CD4-positive, alpha-beta T cell treated with Interleukin-6 at 100 ng/mL for 8 hours (primary cell): ENCODE measurements at regions not wholly inside any gene's neighbourhood (a gene's known extent, or its start where the extent isn't known, plus 50 kb on each side); places are given as distances from the start of the nearest gene placed in this dataset.

Experiments used
- DNase-seq: peaks from one replicate; pipeline ENCODE4 v3.0.0-alpha.2; 2020; ENCODE audit warnings: mixed read lengths, low spot score

DNA sequence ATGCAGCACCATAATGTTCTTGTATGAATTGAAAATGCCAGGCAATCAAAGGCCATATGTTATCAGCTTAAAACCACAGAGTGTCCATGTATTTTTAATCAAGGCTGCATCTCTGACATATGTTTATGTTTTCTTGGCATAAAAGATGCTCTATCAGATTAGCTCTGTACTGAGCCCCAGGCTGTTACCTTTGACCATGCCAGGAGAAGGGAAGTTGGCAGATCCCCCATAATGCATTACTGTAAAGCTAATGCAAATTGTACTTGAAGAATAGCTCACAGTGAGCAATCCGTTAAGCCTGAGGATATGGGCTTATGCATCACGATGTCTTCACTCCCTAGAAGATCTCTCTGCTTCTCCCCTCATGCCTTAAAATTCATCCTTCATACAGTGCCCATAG is 414.4 kb downstream of the BRINP1 start:
- DNase-seq, result no peak

GRCh38 chr9:118957585-118957984 is 411.6 kb downstream of the BRINP1 start:
- DNase-seq, result no peak

- DNase-seq, result no peak
These were observed 409.9 kb downstream of the BRINP1 start for GRCh38 chr9:118959366-118959765.

GRCh38 chr9:118961857-118962256 is 407.4 kb downstream of the BRINP1 start:
- DNase-seq, result no peak

GRCh38 chr9:118962426-118962825 is 406.8 kb downstream of the BRINP1 start:
- DNase-seq, result no peak

DNA sequence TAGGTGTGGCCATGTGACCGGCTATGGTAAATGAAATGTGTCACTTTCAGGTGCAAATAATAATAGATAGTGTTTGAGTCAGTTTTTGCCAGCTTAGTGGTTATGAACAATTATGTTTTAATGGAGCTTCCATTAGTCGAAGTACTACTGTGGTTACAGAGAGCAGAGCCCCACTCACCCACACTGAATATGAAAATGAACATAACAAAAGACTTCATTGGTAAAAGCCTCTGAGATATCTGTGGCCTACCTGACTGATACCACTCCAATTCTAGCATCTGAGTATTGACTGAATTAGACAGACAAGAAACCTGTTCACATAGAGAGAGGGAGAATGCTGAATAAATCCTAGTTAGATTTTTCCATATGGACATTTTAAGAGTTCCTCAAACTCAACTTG is 405.6 kb downstream of the BRINP1 start:
- DNase-seq, result no peak

- no peak for DNase-seq
These were observed 401.3 kb downstream of the BRINP1 start for GRCh38 chr9:118967901-118968300.

DNA sequence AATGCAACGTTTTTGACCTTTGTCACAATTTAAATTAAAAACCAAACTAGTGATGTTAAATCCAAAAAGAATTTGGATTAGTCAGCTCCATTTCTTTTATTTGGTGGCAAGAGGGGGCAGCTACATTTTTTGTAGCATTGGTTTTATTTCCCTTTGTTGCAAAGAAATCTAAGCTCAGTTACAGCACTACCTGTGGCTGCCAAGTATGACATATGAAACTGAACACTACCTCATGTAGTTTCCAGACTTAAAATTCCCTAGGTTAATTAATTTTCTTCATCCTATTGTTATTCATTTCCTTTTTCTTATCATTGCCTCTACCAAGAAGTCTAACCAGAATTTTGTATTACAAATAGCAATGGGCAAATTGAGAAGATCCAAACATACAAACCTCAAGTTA is 393.5 kb downstream of the BRINP1 start:
- DNase-seq, result no peak

DNA sequence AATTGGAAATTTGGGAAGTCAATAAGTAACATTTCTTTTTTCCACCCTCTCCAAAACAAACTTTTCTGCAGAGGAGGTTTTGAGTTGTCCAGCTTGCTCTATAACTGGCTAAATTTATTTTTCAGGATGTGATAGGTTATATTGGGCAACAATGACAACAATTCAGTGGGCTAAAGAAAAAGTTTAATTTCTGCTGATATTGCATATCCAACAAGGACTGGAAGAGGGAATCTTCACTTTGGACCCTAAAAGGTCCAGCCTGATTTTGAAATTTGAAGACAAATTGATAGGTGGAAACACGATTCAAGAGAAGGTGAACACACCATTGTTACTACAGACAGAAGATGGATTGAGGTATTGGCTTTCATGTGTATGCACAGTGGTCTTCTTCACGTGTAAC is 393.1 kb downstream of the BRINP1 start:
- no peak for DNase-seq

DNA sequence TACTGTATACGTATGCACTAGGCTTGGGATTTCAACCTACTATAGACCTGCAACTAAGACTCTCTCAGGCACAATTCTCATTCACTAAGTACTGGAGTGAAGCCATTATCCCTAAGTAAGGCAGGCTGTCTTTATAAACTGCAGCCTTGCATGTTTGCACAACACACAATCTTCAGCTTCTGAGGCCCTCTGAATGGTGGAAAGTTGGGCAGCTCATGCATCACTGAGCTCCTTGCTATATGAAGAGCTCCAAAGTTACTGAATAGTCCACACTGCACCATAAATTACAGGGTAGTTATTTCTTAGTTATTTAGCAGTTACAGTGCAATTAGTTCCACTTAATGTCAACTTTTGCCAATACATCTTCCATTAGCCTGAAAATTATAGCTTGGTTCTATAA is 384.6 kb downstream of the BRINP1 start:
- no peak for DNase-seq

DNA sequence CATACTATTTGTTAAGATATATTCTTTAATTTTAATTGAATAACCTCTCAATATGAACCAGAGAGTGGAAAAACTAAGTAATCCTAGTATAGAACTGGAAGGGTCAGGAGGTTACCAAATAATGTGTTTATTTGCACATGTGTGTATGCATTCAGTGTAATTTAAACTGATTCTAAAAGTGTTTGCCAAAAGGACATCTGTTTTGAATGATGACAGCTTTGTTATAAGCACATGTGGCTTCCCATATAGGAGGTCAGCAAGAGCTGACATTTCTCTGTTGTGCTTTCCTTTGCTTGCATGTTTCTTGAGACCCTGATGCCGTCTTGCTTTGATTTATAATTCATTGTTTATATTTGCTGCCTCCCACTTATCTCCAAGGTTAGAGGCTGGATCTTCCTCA is 383.4 kb downstream of the BRINP1 start:
- no peak for DNase-seq

GRCh38 chr9:118987167-118987566 is 382.1 kb downstream of the BRINP1 start:
- no peak for DNase-seq

- DNase-seq, result no peak
These were observed 378.3 kb downstream of the BRINP1 start for GRCh38 chr9:118990949-118991348.

- DNase-seq, result no peak
These were observed 377.6 kb downstream of the BRINP1 start for GRCh38 chr9:118991366-118992285.

DNA sequence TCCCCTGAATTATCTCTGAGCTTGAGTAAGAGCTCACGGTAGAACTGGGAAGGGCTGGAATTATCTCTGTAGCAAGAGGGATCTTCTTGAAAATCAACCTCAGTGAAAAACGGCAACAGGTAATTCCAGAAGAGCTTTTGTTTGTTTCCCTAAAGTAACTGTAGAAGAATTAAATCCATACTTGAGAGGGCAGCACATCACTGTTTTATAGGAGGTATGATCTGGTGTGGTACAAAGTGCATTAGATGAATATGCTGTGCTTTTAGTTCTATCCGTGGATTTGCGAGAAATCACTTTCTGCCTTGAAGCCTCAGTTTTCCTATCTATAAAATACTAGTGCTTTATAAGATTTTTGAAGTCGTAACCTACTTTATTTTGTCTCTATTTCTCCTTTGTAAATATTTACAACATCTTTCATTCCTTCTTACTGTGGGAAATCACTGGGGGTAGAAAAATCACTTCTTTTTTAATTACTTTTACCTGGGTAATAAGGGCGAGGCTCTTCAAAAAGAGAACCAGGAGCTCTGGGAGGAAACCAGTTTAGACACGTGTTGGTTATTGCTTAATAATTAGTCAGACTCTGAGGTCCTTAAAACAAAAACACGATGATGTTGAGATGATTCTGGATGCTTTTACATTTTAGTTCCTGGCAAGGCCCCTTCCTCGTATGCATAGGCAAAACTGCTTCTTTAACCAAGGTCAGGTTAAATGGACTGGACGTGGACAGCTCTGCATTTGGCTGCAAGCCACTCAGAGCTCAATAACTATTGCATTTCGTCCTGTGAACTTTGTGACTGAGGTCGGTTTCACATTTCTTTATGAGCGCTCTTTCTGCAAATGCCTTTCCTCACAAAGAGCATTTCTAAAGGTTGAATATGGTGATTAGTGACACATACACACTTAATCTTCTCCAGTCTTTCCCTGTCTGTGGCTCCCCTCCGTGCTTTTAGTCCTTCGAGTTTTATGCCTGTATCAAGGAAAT is 376.1 kb downstream of the BRINP1 start:
- DNase-seq, result no peak

DNA sequence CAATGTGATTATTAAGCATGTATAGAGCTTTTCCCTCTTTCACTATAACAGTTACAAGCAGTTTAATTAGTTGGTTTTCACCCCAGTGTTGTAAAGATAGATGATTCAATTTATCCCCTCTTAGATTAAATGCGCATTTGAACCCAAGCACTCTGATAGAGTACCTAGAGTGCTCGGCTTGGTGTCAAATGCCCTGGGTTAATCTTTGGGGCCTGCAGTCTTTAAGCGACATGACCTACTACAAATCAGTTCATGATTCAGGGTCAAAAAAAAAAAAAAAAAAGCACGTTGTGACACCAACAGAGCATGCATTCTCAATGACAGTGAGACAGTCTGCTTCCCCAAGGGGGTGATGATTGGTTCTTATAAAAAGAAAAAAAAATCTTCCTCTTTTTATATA is 375.3 kb downstream of the BRINP1 start:
- DNase-seq, result no peak

DNA sequence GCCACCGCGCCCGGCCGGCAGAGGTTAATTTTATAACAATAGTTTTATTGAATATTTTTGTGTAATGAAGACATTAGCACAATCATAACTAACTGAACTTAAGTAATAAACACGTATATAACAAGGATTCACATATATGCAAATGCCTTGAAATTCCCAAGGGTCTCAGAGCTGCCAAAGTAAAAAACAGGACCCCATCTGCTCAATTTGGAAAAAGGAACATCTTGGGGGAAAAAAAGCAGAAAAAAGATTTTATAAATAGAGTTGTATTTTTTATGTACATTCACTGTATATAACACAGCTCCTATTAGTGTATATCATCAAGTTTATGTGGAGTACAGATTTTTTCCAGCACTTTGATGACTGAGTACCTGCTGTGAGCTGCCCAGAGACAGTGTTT is 366.7 kb downstream of the BRINP1 start:
- DNase-seq, result no peak

GRCh38 chr9:119003201-119003611 is 366.0 kb downstream of the BRINP1 start:
- DNase-seq, result no peak

DNA sequence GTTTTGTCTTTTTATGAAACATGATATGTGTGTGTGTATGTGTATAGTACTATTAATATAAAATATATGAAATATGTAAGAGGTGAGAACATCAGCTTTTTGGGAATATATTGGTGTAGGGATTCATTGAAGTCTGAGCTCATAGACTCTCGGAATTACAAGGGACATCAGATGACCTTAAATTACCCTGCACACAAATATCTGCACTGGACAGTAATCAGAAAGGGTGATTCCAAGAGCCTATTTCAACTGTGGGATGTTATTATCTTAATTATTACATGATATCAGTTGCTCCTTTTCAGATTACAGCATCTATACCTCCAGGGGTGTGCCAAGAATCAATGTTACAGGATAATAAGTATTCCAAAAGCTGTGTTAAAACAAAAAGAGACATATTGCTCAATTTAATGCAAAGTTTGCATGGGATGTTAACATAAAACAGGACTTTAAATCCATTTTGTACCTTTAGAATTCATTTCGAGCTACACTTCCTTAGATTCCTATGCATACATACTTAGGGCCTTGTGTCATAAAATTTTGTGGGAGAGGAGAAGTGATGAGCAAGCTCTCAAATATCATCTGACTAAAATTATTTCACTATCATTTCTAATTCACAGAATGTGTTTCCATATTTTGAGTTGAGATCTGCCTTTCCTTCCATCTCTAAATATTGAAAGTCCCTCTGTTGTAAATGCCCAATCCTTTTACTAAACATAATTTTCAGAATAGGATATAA is 365.2 kb downstream of the BRINP1 start:
- no peak for DNase-seq

- no peak for DNase-seq
These were observed 364.6 kb downstream of the BRINP1 start for GRCh38 chr9:119004618-119004990.

- no peak for DNase-seq
These were observed 364.1 kb downstream of the BRINP1 start for GRCh38 chr9:119005162-119005561.

DNA sequence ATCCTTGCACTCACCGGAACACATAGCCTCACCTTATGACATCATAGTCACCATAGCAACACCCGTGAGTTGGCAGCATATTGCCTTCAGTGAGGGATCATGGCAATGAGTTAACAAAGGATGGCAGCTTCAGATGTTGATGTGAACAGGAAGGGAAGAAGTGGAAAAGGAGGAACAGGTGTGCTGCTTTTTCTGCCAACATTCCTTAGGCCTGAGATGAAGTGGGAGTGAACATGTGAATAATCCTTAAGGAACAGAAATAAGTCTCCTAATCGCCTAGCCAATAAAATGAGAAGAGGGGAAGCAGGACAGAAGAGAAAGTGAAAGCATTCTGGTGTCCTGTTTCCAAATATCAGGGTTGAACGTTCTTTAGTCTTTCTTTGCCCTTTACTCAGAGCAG is 360.0 kb downstream of the BRINP1 start:
- DNase-seq, result no peak
